Activated CD4-positive, alpha-beta T cell treated with anti-CD3 and anti-CD28 coated beads for 36 hours (primary cell): ENCODE measurements at regions not wholly inside any gene's neighbourhood (a gene's known extent, or its start where the extent isn't known, plus 50 kb on each side); places are given as distances from the start of the nearest gene placed in this dataset.
"Not testable (repeated sequence)": the region's sequence is repeated elsewhere in the genome, so short reads cannot be mapped to it uniquely, and the experiment has no call there.

Experiments used
- ATAC-seq: fragments of 200-7000 bp; cut with Tn5 transposase; one replicate; pipeline ENCODE4 v1.10.0; 2021; ENCODE audit warnings: mild to moderate bottlenecking, moderate library complexity
- CTCF ChIA-PET: fragments of 350-600 bp; sonication (Branson Sonifier 250); formaldehyde crosslinking; loops from one replicate; lab custom pipeline; 2021; ENCODE audit warnings: antibody characterized with exemption; lab: Charles Lee
- POLR2A ChIA-PET: fragments of 350-600 bp; sonication (Branson Sonifier 250); formaldehyde crosslinking; loops from one replicate; lab custom pipeline; 2021; ENCODE audit warnings: antibody characterized with exemption, inconsistent platforms; lab: Charles Lee
- DNase-seq: peaks from one replicate; pipeline ENCODE4 v3.0.0-alpha.2; 2020
- H3K27ac Mint-ChIP-seq: one replicate; pipeline ENCODE4 v1.8.0; 2021; ENCODE audit warnings: mixed read lengths
- H3K27me3 Mint-ChIP-seq: one replicate; pipeline ENCODE4 v1.8.0; 2021; ENCODE audit warnings: mixed read lengths
- H3K36me3 Mint-ChIP-seq: one replicate; pipeline ENCODE4 v1.8.0; 2021; ENCODE audit warnings: low read depth, mixed read lengths
- H3K4me1 Mint-ChIP-seq: one replicate; pipeline ENCODE4 v1.8.0; 2021; ENCODE audit warnings: mixed read lengths
- H3K4me3 Mint-ChIP-seq: one replicate; pipeline ENCODE4 v1.8.0; 2021; ENCODE audit warnings: mild to moderate bottlenecking, moderate library complexity, mixed read lengths
- H3K9me3 Mint-ChIP-seq: one replicate; pipeline ENCODE4 v1.8.0; 2021; ENCODE audit warnings: low read depth, mixed read lengths
- intact Hi-C, 2 experiments: fragments of 100-400 bp; cut with DNase I in 1 of 2; cut with micrococcal nuclease in 1 of 2; formaldehyde crosslinking; loops; one replicate each; pipeline versions ENCODE4 v1.14.2 to v1.15.1; 2022 to 2024; cut with DNase I, micrococcal nuclease

- H3K27ac Mint-ChIP-seq, POLR2A ChIA-PET, H3K9me3 Mint-ChIP-seq, CTCF ChIA-PET, DNase-seq, H3K27me3 Mint-ChIP-seq, ATAC-seq, H3K4me1 Mint-ChIP-seq, H3K4me3 Mint-ChIP-seq, H3K36me3 Mint-ChIP-seq, intact Hi-C loops: not testable (repeated sequence)
Observed at GRCh38 chr2:110026126-110026785, 89.4 kb downstream of the MALL start.

GRCh38 chr2:110028411-110028810 is 87.2 kb downstream of the MALL start:
- H3K27me3 Mint-ChIP-seq, intact Hi-C loops, H3K4me1 Mint-ChIP-seq, CTCF ChIA-PET, H3K9me3 Mint-ChIP-seq, H3K36me3 Mint-ChIP-seq, DNase-seq, H3K27ac Mint-ChIP-seq, POLR2A ChIA-PET, ATAC-seq, H3K4me3 Mint-ChIP-seq: not testable (repeated sequence)

- CTCF ChIA-PET, intact Hi-C loops, H3K36me3 Mint-ChIP-seq, H3K4me3 Mint-ChIP-seq, H3K4me1 Mint-ChIP-seq, H3K9me3 Mint-ChIP-seq, H3K27ac Mint-ChIP-seq, H3K27me3 Mint-ChIP-seq, ATAC-seq, POLR2A ChIA-PET, DNase-seq: not testable (repeated sequence)
Observed at GRCh38 chr2:110030894-110031293, 84.7 kb downstream of the MALL start.

DNA sequence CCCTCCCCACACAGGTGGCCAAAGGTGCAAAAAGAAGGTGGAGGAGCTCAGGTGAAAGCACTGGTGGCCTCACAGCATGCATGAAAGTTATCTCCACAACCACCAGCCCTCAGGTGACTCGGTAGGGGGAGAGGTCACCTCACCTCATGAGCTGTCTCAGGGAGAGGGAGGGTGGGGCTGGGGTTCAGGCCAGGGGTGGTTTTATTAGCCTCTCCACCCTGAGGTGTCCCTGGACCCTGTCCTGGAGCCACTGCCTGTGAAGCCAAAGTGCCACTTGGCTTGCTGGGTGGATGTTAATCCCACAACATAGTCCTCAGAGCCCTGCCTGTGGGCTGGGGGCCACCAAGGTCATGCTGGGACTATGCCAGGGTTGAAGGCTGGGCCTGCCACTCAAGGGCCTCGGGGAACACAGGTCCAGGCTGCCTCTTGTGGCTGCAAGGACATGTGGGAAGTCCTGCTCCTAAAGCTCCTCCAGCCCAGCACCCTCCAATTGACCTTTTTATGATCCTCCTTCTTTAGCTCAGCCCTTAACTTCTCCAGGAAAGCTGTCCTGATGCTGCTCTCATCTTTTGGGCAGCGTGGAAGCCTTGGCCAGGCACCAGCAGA is 83.8 kb downstream of the MALL start:
- H3K4me3 Mint-ChIP-seq, ATAC-seq, CTCF ChIA-PET, DNase-seq, H3K27ac Mint-ChIP-seq, H3K36me3 Mint-ChIP-seq, POLR2A ChIA-PET, intact Hi-C loops, H3K27me3 Mint-ChIP-seq, H3K9me3 Mint-ChIP-seq, H3K4me1 Mint-ChIP-seq: not testable (repeated sequence)
